ENCODE measurements at regions not wholly inside any gene's neighbourhood (a gene's known extent, or its start where the extent isn't known, plus 50 kb on each side); places are given as distances from the start of the nearest gene placed in this dataset.

DNA sequence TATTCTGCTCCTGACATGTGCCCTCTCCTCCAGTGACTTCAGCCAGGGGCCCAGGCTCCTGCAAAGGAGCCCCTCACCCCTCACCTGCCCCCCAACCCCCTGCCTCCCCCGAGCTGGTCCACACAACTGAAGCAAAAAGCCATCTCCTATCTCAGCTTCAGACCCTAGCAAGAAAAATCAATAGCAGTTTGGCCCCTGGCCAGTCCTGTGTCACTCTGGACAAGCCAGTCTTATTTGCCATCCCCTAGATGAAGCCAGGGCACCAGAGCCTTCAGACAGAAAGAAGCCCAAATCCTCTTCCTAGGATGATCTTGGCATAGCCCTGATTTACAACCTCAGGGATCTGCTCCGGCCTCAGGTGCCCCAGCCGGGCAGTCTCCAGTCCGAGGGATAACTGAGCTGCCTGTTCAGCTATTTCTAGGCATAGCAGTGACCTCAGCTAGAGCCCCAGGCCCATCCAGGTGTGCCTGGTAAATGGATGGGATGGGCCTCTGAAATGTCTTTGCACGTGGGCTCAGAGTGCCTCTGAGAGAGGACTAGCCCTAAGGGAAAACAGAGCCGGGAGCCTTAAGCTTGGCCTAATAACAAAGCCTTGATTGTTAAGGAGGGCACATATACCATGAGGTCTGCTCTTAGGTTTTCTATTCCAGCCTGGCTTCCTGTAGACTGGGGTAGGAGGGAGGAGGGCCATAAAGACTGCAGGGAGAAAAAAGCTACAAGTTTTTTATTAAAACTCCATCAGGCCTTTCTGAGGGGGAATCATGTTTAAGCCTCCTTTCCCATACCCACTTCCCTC, 242.0 kb downstream of the SHQ1 start:
- Histone ChIP-seq H3K4me2 (ENCODE audit: low read depth, low read length) (no peak overlapping the region), H3K27me3 (replicated peaks; ENCODE audit: insufficient read depth, low read length) (no peaks in the 10 kb centered on the region), H3K9me2 (replicated peaks; ENCODE audit: insufficient read depth, low read length) (no peaks in the 10 kb centered on the region), H3K4me3 (ENCODE audit: low read length) (no peak overlapping the region), H3K9ac (ENCODE audit: low read length) (no peak overlapping the region), H3K79me2 (ENCODE audit: low read length) (no peaks in the 10 kb centered on the region), H4K20me1 (ENCODE audit: insufficient read depth, low read length) (no peaks in the 10 kb centered on the region), H3K4me1 (ENCODE audit: low read length) (no peaks in the 10 kb centered on the region), H3K36me3 (replicated peaks; ENCODE audit: insufficient read depth, low read length) (no peaks in the 10 kb centered on the region), H2AFZ (ENCODE audit: low read length) (no peak overlapping the region), H3K9me3 (replicated peaks; ENCODE audit: insufficient read depth, low read length) (no peaks in the 10 kb centered on the region), H3K27ac (ENCODE audit: low read length) (no peak overlapping the region), H3F3A (ENCODE audit: insufficient read depth, low read length) (no peaks in the 10 kb centered on the region)
- DNase-seq, result no peak
- TF ChIP-seq CTCF (IDR thresholded peaks at IDR 0.05; ENCODE audit: low read length), result no peak
- no peak for TF ChIP-seq EZH2phosphoT487 (IDR thresholded peaks at IDR 0.05; ENCODE audit: low read length)
- no peak for TF ChIP-seq EZH2 (optimal IDR thresholded peaks at IDR 0.05; ENCODE audit: low read depth, low read length)

DNA sequence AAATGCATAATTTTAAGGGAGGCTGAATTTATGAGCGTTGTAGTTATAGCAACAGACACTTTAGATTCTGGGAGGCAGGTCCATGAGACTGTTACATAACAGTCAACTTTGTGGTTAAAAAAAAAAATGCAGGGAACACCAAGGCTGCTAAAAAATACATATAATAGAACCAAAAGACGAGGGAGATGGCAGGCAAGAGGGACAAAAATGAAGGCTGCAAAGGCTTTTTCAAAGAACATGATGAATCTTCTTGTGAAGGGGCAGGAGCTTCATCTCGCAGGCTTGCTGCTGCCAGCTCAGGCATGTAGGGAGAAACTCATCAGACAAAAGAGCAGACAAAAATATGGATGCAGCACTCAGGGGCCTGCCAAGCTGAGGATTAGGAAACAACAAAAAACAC, 243.9 kb downstream of the SHQ1 start:
- Histone ChIP-seq H3K9ac (ENCODE audit: low read length) (no peak overlapping the region), H4K20me1 (ENCODE audit: insufficient read depth, low read length) (no peaks in the 10 kb centered on the region), H3K4me1 (ENCODE audit: low read length) (no peaks in the 10 kb centered on the region), H2AFZ (ENCODE audit: low read length) (no peak overlapping the region), H3K9me3 (replicated peaks; ENCODE audit: insufficient read depth, low read length) (no peaks in the 10 kb centered on the region), H3K27me3 (replicated peaks; ENCODE audit: insufficient read depth, low read length) (no peaks in the 10 kb centered on the region), H3K4me3 (ENCODE audit: low read length) (no peak overlapping the region), H3K79me2 (ENCODE audit: low read length) (no peaks in the 10 kb centered on the region), H3K9me2 (replicated peaks; ENCODE audit: insufficient read depth, low read length) (no peaks in the 10 kb centered on the region), H3K36me3 (replicated peaks; ENCODE audit: insufficient read depth, low read length) (no peaks in the 10 kb centered on the region), H3F3A (ENCODE audit: insufficient read depth, low read length) (no peaks in the 10 kb centered on the region), H3K4me2 (ENCODE audit: low read depth, low read length) (no peak overlapping the region), H3K27ac (ENCODE audit: low read length) (no peak overlapping the region)
- DNase-seq, result no peak
- TF ChIP-seq CTCF (IDR thresholded peaks at IDR 0.05; ENCODE audit: low read length) (no peak), EZH2 (optimal IDR thresholded peaks at IDR 0.05; ENCODE audit: low read depth, low read length) (no peak), EZH2phosphoT487 (IDR thresholded peaks at IDR 0.05; ENCODE audit: low read length) (no peak)

DNA sequence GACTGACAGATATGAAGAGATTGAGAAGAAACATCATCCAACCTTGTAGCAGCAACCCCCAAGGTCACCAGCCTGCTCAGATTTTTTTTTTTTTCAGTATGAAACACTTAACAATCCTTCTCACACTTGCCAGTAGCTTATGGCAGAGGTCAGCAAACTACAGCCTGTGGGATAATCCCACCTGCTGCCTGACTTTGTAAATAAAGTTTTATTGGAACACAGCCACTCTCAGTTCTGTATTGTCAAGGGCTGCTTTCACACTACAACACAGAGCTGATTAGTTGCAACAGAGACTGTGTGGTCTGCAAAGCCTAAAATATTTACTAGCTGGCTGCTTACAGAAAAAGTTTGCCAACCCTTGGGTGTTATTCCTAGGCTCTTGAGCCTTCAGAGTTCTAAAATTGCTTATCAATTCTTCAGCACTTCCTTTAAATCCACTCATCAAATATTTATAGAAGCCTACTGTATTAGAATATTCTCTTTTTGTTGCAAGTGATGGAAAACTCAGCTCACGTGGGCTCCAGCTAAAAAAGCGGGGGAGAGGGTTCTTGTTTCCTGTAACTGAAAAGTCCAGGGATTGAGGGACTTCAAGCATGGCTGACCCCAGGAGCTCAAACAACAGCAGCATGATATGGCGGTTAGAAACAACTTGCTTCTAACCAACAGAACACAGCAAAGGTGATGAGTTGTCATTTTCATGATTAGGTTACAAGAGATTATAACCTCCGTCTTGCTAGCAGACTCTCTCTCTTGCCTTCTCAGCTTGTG, 246.1 kb downstream of the SHQ1 start:
- Histone ChIP-seq H2AFZ (ENCODE audit: low read length) (no peak overlapping the region), H3K27me3 (replicated peaks; ENCODE audit: insufficient read depth, low read length) (no peaks in the 10 kb centered on the region), H3K9me3 (replicated peaks; ENCODE audit: insufficient read depth, low read length) (no peaks in the 10 kb centered on the region), H3F3A (ENCODE audit: insufficient read depth, low read length) (no peaks in the 10 kb centered on the region), H3K27ac (ENCODE audit: low read length) (no peak overlapping the region), H3K79me2 (ENCODE audit: low read length) (no peaks in the 10 kb centered on the region), H3K4me2 (ENCODE audit: low read depth, low read length) (no peak overlapping the region), H3K9me2 (replicated peaks; ENCODE audit: insufficient read depth, low read length) (no peaks in the 10 kb centered on the region), H3K4me1 (ENCODE audit: low read length) (no peaks in the 10 kb centered on the region), H4K20me1 (ENCODE audit: insufficient read depth, low read length) (no peaks in the 10 kb centered on the region), H3K36me3 (replicated peaks; ENCODE audit: insufficient read depth, low read length) (no peaks in the 10 kb centered on the region), H3K9ac (ENCODE audit: low read length) (no peak overlapping the region), H3K4me3 (ENCODE audit: low read length) (no peak overlapping the region)
- TF ChIP-seq EZH2 (optimal IDR thresholded peaks at IDR 0.05; ENCODE audit: low read depth, low read length) (no peak), CTCF (IDR thresholded peaks at IDR 0.05; ENCODE audit: low read length) (no peak), EZH2phosphoT487 (IDR thresholded peaks at IDR 0.05; ENCODE audit: low read length) (no peak)
- no peak for DNase-seq
